Vagina (tissue), 2 donors: ENCODE measurements at regions not wholly inside any gene's neighbourhood (a gene's known extent, or its start where the extent isn't known, plus 50 kb on each side); places are given as distances from the start of the nearest gene placed in this dataset.

Experiments
- DNase-seq, 2 donors: peaks; one replicate each; pipeline ENCODE4 v3.0.0-alpha.2; 2017; ENCODE audit errors: extremely low spot score in 2 of 2
- H3K27ac ChIP-seq: fragments of 200-600 bp; sonication (generic); one replicate; pipeline ENCODE4 v1.5.1; 2019
- H3K27me3 ChIP-seq: fragments of 200-600 bp; sonication (generic); one replicate; pipeline ENCODE4 v1.5.1; 2019
- H3K36me3 ChIP-seq, 2 donors: fragments of 200-600 bp; sonication (generic); one replicate each; pipeline ENCODE4 v1.5.1; 2017 to 2019
- H3K4me1 ChIP-seq: fragments of 200-600 bp; sonication (generic); one replicate; pipeline ENCODE4 v1.5.1; 2019
- H3K4me3 ChIP-seq, 2 donors: fragments of 200-600 bp; sonication (generic); 1 replicate in 1 of 2; 2 replicates in 1 of 2; pipeline ENCODE4 v1.5.1; 2016 to 2019
- H3K9me3 ChIP-seq: fragments of 200-600 bp; sonication (generic); one replicate; pipeline ENCODE4 v1.5.1; 2019
- POLR2A ChIP-seq, 2 donors: fragments of 450-650 bp; IDR thresholded peaks; one replicate each; pipeline ENCODE4 v1.6.1; 2017; ENCODE audit warnings: antibody characterized with exemption in 2 of 2, mild to moderate bottlenecking in 2 of 2, moderate library complexity in 2 of 2
- POLR2AphosphoS5 ChIP-seq, 2 donors: sonication (generic); formaldehyde crosslinking; IDR thresholded peaks; one replicate each; pipeline ENCODE4 v1.9.0; 2017; ENCODE audit warnings: antibody characterized with exemption in 2 of 2, mild to moderate bottlenecking in 2 of 2, low read depth in 1 of 2; ENCODE audit not compliant: insufficient read depth in 1 of 2
- intact Hi-C: fragments of 100-400 bp; cut with DNase I; formaldehyde crosslinking; loops from one replicate; pipeline ENCODE4 v1.15.1; 2023
- TF ChIP-seq, protein P1 (sequence below), 3 experiments: fragments of 450-650 bp in 2 of 3; fragments of 200-600 bp in 1 of 3; sonication (generic) in 1 of 3; IDR thresholded peaks; one replicate each; pipeline ENCODE4 v1.5.1; 2017 to 2019; ENCODE audit warnings: antibody characterized with exemption in 3 of 3, mild to moderate bottlenecking in 2 of 3, moderate library complexity in 2 of 3

GRCh38 chr5:153400931-153401330 lies 89.5 kb upstream of the GRIA1 start:
- Histone ChIP-seq H3K27me3 (no peaks in the 10 kb centered on the region), H3K36me3 (no peaks in the 10 kb centered on the region), H3K4me3 (no peak overlapping the region), H3K9me3 (no peaks in the 10 kb centered on the region), H3K4me1 (no peaks in the 10 kb centered on the region), H3K27ac (no peak overlapping the region)
- TF ChIP-seq, protein P1, sequence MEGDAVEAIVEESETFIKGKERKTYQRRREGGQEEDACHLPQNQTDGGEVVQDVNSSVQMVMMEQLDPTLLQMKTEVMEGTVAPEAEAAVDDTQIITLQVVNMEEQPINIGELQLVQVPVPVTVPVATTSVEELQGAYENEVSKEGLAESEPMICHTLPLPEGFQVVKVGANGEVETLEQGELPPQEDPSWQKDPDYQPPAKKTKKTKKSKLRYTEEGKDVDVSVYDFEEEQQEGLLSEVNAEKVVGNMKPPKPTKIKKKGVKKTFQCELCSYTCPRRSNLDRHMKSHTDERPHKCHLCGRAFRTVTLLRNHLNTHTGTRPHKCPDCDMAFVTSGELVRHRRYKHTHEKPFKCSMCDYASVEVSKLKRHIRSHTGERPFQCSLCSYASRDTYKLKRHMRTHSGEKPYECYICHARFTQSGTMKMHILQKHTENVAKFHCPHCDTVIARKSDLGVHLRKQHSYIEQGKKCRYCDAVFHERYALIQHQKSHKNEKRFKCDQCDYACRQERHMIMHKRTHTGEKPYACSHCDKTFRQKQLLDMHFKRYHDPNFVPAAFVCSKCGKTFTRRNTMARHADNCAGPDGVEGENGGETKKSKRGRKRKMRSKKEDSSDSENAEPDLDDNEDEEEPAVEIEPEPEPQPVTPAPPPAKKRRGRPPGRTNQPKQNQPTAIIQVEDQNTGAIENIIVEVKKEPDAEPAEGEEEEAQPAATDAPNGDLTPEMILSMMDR (IDR thresholded peaks at IDR 0.05) = no peak
- TF ChIP-seq POLR2AphosphoS5 (IDR thresholded peaks at IDR 0.05; ENCODE audit: insufficient read depth in 1 of 2, low read depth in 1 of 2) (no peak), POLR2A (IDR thresholded peaks at IDR 0.05) (no peak)
- intact Hi-C loops = no loop called here
- no peak for DNase-seq

GRCh38 chr5:153402550-153402949 lies 87.9 kb upstream of the GRIA1 start:
- intact Hi-C loops = no loop called here
- no peak for DNase-seq
- Histone ChIP-seq H3K27ac (no peak overlapping the region), H3K9me3 (no peaks in the 10 kb centered on the region), H3K4me3 (no peak overlapping the region), H3K4me1 (no peaks in the 10 kb centered on the region), H3K27me3 (no peaks in the 10 kb centered on the region), H3K36me3 (no peaks in the 10 kb centered on the region)
- TF ChIP-seq, protein P1 (IDR thresholded peaks at IDR 0.05) = no peak
- TF ChIP-seq POLR2AphosphoS5 (IDR thresholded peaks at IDR 0.05; ENCODE audit: insufficient read depth in 1 of 2, low read depth in 1 of 2) (no peak), POLR2A (IDR thresholded peaks at IDR 0.05) (no peak)

DNA sequence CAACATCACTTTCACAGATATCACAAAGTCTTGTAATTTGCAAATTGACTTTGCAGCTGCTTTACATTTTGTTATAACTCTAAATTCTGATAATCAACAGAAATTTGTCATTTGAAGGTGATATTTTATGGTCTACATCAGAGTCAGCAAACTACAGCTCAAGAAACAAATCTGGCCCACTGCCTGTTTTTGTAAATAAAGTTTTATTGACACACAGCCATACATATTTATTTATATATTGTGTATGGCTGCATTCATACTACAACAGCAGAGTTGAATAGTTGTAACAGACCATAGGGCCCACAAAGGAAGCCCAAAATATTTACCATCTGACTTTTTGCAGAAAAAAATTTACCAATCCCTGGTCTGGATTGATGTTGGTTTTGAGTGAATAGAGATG lies 87.0 kb upstream of the GRIA1 start:
- TF ChIP-seq POLR2AphosphoS5 (IDR thresholded peaks at IDR 0.05; ENCODE audit: insufficient read depth in 1 of 2, low read depth in 1 of 2) (no peak), POLR2A (IDR thresholded peaks at IDR 0.05) (no peak)
- TF ChIP-seq, protein P1 (IDR thresholded peaks at IDR 0.05) = no peak
- intact Hi-C loops = no loop called here

DNA sequence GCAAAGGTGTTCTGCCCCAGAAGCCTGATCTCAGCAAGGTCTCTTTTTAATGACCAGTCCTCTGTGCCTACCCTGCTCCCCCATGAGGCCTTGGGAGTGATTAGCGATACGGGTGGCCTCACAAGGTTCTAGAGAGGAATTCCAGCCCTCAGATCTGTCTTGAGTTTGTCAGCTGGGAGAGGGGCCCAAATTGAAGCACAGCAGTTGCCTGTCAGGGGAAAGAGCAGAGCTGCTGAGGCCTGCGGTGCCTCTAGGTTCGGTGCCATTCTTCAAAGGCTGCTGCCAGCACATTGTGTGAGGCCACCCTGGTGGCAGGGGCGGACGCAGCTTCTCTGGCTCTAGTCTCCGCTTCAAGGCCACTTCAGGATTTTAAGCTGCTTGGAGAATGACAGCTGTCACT lies 85.7 kb upstream of the GRIA1 start:
- Histone ChIP-seq H3K4me1 (no peaks in the 10 kb centered on the region), H3K4me3 (no peak overlapping the region), H3K9me3 (no peaks in the 10 kb centered on the region), H3K27me3 (no peaks in the 10 kb centered on the region), H3K27ac (no peak overlapping the region), H3K36me3 (no peaks in the 10 kb centered on the region)
- intact Hi-C loops = no loop called here
- no peak for TF ChIP-seq POLR2A (IDR thresholded peaks at IDR 0.05)
- no peak for TF ChIP-seq POLR2AphosphoS5 (IDR thresholded peaks at IDR 0.05; ENCODE audit: insufficient read depth in 1 of 2, low read depth in 1 of 2)
- TF ChIP-seq, protein P1 (IDR thresholded peaks at IDR 0.05) = no peak
- no peak for DNase-seq

More for the DNA sequence above, 87.0 kb upstream of the GRIA1 start:
- DNase-seq = no peak
- Histone ChIP-seq H3K36me3 (no peaks in the 10 kb centered on the region), H3K9me3 (no peaks in the 10 kb centered on the region), H3K4me1 (no peaks in the 10 kb centered on the region), H3K4me3 (no peak overlapping the region), H3K27me3 (no peaks in the 10 kb centered on the region), H3K27ac (no peak overlapping the region)

GRCh38 chr5:153421676-153422075 lies 68.8 kb upstream of the GRIA1 start:
- Histone ChIP-seq H3K27ac (no peak overlapping the region), H3K4me3 (no peak overlapping the region), H3K9me3 (no peaks in the 10 kb centered on the region), H3K36me3 (no peaks in the 10 kb centered on the region), H3K27me3 (no peaks in the 10 kb centered on the region), H3K4me1 (no peaks in the 10 kb centered on the region)
- DNase-seq = no peak
- intact Hi-C loops = no loop called here
- TF ChIP-seq POLR2A (IDR thresholded peaks at IDR 0.05) (no peak), POLR2AphosphoS5 (IDR thresholded peaks at IDR 0.05; ENCODE audit: insufficient read depth in 1 of 2, low read depth in 1 of 2) (no peak)
